ENCODE measurements at regions not wholly inside any gene's neighbourhood (a gene's known extent, or its start where the extent isn't known, plus 50 kb on each side); places are given as distances from the start of the nearest gene placed in this dataset.

DNA sequence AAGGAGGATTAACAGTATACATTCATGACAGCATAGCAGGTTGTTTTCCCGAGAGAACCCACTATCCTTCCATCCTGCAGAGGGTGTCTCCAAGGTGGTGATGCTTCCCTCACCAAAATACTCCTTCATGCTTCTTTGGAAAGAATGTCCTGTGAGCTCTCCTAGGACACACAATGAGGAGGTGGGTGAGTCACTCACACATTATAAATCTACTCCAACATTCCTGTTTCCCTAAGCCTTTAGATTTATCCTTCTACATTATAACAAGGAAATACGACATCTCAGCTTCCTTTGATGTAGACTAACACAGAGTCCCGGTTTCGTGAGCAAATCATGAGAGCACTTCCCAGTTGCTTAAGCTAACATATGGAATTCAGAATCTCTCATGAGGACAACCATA lies 689.7 kb upstream of the CELF2 start:
- no peak for DNase-seq (ENCODE audit: low spot score, unreplicated experiment)
- H3K9me3 Mint-ChIP-seq (ENCODE audit: low read depth) = peaks cover 3% of the 10 kb centered on the region
- no peak overlapping the region for H3K27ac Mint-ChIP-seq
- TF ChIP-seq, protein P1, sequence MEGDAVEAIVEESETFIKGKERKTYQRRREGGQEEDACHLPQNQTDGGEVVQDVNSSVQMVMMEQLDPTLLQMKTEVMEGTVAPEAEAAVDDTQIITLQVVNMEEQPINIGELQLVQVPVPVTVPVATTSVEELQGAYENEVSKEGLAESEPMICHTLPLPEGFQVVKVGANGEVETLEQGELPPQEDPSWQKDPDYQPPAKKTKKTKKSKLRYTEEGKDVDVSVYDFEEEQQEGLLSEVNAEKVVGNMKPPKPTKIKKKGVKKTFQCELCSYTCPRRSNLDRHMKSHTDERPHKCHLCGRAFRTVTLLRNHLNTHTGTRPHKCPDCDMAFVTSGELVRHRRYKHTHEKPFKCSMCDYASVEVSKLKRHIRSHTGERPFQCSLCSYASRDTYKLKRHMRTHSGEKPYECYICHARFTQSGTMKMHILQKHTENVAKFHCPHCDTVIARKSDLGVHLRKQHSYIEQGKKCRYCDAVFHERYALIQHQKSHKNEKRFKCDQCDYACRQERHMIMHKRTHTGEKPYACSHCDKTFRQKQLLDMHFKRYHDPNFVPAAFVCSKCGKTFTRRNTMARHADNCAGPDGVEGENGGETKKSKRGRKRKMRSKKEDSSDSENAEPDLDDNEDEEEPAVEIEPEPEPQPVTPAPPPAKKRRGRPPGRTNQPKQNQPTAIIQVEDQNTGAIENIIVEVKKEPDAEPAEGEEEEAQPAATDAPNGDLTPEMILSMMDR (IDR thresholded peaks at IDR 0.05; ENCODE audit: unreplicated experiment) = no peak
- no peaks in the 10 kb centered on the region for H3K36me3 Mint-ChIP-seq (ENCODE audit: insufficient read depth)
- no peaks in the 10 kb centered on the region for H3K4me1 Mint-ChIP-seq (ENCODE audit: low read depth)
- no peaks in the 10 kb centered on the region for H3K27me3 Mint-ChIP-seq
- H3K4me3 Mint-ChIP-seq (ENCODE audit: low read depth) = no peak overlapping the region

DNA sequence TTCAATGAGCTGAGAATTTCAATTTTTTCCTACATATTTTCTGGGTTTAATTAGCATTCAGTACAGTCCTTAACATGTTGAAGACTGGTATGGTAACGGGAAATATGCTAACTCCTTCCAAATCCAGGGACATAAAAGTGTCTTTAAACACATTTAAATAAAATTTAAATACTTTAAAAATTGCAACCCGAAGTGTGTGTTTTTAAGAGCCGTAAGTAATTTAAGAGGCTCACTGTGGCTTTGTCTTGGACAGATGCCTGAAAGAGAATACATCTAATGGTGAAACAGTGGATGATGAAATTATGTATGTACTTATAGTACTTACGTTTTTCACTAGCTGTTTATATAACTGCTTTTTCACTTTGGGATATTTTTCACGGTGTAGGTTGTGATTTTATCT lies 687.3 kb upstream of the CELF2 start:
- Mint-ChIP-seq H3K36me3 (ENCODE audit: insufficient read depth) (no peaks in the 10 kb centered on the region), H3K27me3 (no peaks in the 10 kb centered on the region), H3K27ac (no peak overlapping the region), H3K4me3 (ENCODE audit: low read depth) (no peak overlapping the region), H3K4me1 (ENCODE audit: low read depth) (no peaks in the 10 kb centered on the region), H3K9me3 (ENCODE audit: low read depth) (no peaks in the 10 kb centered on the region)
- DNase-seq (ENCODE audit: low spot score, unreplicated experiment) = no peak
- TF ChIP-seq, protein P1 (IDR thresholded peaks at IDR 0.05; ENCODE audit: unreplicated experiment) = no peak

DNA sequence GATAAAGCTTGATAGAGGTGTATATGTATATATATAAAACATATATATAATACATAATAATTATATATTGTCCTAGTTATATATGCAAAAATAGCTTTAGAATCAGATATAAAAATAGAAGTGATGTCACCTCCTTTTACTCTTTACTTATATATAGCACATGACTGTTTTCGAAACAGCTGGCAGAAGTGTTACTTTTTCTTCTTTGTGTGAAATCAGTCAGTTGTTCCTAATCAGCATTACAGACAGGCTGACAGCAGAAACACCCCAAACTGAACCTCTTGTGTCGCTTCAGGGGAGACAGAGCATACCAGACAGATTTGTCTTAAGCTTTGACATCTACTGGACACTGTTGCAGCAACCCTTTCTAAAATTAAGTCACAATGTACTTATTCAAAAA lies 684.9 kb upstream of the CELF2 start:
- DNase-seq (ENCODE audit: low spot score, unreplicated experiment) = no peak
- H3K27me3 Mint-ChIP-seq = no peaks in the 10 kb centered on the region
- no peak overlapping the region for H3K27ac Mint-ChIP-seq
- no peaks in the 10 kb centered on the region for H3K36me3 Mint-ChIP-seq (ENCODE audit: insufficient read depth)
- no peak overlapping the region for H3K4me3 Mint-ChIP-seq (ENCODE audit: low read depth)
- no peaks in the 10 kb centered on the region for H3K4me1 Mint-ChIP-seq (ENCODE audit: low read depth)
- no peaks in the 10 kb centered on the region for H3K9me3 Mint-ChIP-seq (ENCODE audit: low read depth)
- TF ChIP-seq, protein P1 (IDR thresholded peaks at IDR 0.05; ENCODE audit: unreplicated experiment) = no peak

DNA sequence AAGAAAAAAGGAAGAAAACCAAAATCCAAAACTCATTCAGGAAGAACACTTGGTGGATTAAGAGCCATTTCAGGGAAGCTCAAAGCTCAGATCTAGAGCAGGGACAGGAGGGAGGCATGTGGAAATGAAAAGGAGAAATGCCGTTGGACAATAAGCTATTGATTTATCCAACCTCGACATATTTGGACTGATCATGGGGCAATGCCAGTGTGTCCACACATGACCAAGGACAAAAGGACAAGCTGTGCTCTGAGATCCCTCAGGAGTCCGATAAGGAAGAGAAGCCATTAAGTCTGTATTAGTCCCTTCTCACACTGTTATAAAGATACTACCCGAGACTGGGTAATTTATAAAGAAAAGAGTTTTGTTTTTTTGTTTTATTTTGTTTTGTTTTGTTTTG lies 684.0 kb upstream of the CELF2 start:
- Mint-ChIP-seq H3K36me3 (ENCODE audit: insufficient read depth) (no peaks in the 10 kb centered on the region), H3K27ac (no peak overlapping the region), H3K4me3 (ENCODE audit: low read depth) (no peak overlapping the region), H3K9me3 (ENCODE audit: low read depth) (no peaks in the 10 kb centered on the region), H3K27me3 (no peaks in the 10 kb centered on the region), H3K4me1 (ENCODE audit: low read depth) (no peaks in the 10 kb centered on the region)
- TF ChIP-seq, protein P1 (IDR thresholded peaks at IDR 0.05; ENCODE audit: unreplicated experiment) = no peak
- DNase-seq (ENCODE audit: low spot score, unreplicated experiment) = no peak

DNA sequence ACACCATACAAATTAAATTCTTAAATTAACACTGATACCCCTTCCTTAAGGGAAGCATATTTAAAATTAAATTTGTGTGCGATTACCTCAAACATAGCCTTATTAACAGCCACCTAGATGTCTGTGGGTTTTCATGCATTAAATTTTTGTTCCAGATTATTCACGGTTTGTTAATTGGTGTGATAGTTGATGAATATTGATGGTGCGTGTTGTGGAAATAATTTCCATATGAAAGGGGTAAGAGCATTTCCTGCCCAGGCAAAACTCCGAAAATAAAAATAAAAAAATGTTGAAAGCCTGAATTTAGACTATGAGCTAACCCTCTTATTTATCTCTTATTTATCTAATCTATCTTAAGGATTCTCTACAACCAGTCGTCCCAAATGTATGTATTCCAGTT lies 679.3 kb upstream of the CELF2 start:
- no peak overlapping the region for H3K27ac Mint-ChIP-seq
- no peaks in the 10 kb centered on the region for H3K27me3 Mint-ChIP-seq
- no peak for DNase-seq (ENCODE audit: low spot score, unreplicated experiment)
- H3K9me3 Mint-ChIP-seq (ENCODE audit: low read depth) = no peaks in the 10 kb centered on the region
- no peaks in the 10 kb centered on the region for H3K4me1 Mint-ChIP-seq (ENCODE audit: low read depth)
- TF ChIP-seq, protein P1 (IDR thresholded peaks at IDR 0.05; ENCODE audit: unreplicated experiment) = no peak
- H3K36me3 Mint-ChIP-seq (ENCODE audit: insufficient read depth) = no peaks in the 10 kb centered on the region
- no peak overlapping the region for H3K4me3 Mint-ChIP-seq (ENCODE audit: low read depth)

All from progenitor cell of endocrine pancreas (in vitro differentiated cells).